ENCODE measurements at regions not wholly inside any gene's neighbourhood (a gene's known extent, or its start where the extent isn't known, plus 50 kb on each side); places are given as distances from the start of the nearest gene placed in this dataset.

DNA sequence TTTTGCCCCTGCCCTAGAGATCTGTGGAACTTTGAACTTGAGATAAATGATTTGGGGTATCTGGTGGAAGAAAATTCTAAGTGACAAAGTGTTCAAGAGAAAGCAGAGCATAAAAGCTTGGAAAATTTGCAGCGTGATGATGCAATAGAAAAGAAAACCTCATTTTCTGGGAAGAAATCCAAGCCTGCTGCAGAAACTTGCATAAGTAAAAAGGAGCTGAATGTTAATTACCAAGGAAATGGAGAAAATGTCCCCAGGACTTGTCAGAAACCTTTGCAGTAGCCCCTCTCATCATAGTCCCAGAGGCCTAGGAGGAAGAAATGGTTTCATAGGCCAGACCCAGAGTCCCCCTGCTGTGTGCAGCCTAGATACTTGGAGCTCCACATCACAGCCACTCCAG is 686.9 kb downstream of the FAM181B start:
- TF ChIP-seq, protein P1, sequence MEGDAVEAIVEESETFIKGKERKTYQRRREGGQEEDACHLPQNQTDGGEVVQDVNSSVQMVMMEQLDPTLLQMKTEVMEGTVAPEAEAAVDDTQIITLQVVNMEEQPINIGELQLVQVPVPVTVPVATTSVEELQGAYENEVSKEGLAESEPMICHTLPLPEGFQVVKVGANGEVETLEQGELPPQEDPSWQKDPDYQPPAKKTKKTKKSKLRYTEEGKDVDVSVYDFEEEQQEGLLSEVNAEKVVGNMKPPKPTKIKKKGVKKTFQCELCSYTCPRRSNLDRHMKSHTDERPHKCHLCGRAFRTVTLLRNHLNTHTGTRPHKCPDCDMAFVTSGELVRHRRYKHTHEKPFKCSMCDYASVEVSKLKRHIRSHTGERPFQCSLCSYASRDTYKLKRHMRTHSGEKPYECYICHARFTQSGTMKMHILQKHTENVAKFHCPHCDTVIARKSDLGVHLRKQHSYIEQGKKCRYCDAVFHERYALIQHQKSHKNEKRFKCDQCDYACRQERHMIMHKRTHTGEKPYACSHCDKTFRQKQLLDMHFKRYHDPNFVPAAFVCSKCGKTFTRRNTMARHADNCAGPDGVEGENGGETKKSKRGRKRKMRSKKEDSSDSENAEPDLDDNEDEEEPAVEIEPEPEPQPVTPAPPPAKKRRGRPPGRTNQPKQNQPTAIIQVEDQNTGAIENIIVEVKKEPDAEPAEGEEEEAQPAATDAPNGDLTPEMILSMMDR (IDR thresholded peaks at IDR 0.05), result no peak
- TF ChIP-seq POLR2A (IDR thresholded peaks at IDR 0.05), result no peak
